ENCODE measurements at regions not wholly inside any gene's neighbourhood (a gene's known extent, or its start where the extent isn't known, plus 50 kb on each side); places are given as distances from the start of the nearest gene placed in this dataset.

DNA sequence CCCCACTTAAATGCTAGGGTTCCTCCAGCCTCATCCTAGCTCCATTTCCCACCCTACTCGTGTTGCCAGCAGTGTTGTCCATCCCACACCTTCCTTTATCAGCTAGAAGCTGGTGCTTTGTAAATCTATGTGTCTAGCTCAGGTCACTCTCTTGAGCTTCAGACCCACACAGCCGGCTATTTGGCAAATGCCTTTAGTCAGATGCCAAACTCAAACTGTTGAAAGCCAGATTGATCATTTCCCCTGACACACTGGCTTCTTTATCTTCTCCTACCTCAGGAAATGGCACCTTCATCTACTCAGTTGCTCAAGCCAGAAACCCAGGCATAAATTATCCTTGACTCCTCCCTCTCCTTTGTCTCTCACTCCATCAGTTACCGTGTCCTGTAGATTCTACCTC is 61.5 kb upstream of the TPM1 start:
- H3K4me1 Mint-ChIP-seq (ENCODE audit: low read depth): no peaks in the 10 kb centered on the region
- H3K27me3 Mint-ChIP-seq: peaks cover 30% of the 10 kb centered on the region

DNA sequence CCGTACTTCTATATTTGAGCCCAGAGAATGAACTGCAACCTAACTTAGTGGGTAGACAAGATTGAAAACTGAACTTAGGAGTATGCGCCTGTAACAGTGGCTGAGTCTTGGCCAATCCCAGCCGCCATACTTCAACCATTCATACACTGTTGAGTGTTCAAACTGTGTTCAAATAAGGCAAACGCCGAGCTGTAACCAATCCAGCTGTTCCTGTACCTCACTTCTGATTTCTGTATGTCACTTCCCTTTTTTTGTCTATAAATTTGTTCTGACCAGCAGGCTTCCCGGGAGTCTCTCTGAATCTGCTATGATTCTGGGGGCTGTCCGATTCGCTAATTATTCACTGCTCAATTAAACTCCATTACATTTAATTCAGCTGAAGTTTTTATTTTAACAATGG is 58.6 kb upstream of the TPM1 start:
- Mint-ChIP-seq H3K4me1 (ENCODE audit: low read depth) (no peaks in the 10 kb centered on the region), H3K9me3 (no peaks in the 10 kb centered on the region), H3K27me3 (peaks cover 30% of the 10 kb centered on the region), H3K36me3 (ENCODE audit: low read depth) (no peaks in the 10 kb centered on the region), H3K27ac (no peak overlapping the region), H3K4me3 (no peak overlapping the region)
- DNase-seq: no peak

More for the DNA sequence above, 61.5 kb upstream of the TPM1 start:
- Mint-ChIP-seq H3K9me3 (no peaks in the 10 kb centered on the region), H3K4me3 (no peak overlapping the region), H3K27ac (no peak overlapping the region), H3K36me3 (ENCODE audit: low read depth) (no peaks in the 10 kb centered on the region)
- DNase-seq: no peak

DNA sequence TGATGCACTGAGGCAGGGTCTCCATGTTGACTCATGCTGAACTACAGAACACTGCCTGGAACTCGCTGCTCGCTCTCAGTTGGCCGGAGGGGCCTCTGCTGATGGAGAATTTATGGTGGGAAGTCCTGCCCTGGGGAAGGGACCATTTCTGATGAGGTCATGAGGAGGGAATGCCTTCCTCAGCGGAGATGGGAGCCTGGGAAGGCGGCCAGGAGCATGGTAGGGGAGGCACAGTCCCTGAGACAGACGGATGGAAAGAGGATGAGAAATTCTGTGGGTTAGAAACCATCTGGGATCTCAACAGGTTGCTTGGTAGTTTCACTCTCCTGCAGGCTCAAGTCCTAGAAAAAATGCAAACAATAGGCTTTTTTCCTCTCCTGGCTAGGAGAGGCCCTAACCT is 56.8 kb upstream of the TPM1 start:
- H3K4me1 Mint-ChIP-seq (ENCODE audit: low read depth): no peaks in the 10 kb centered on the region
- H3K4me3 Mint-ChIP-seq: no peak overlapping the region
- DNase-seq: no peak
- H3K36me3 Mint-ChIP-seq (ENCODE audit: low read depth): no peaks in the 10 kb centered on the region
- H3K27ac Mint-ChIP-seq: no peak overlapping the region
- no peaks in the 10 kb centered on the region for H3K9me3 Mint-ChIP-seq
- peaks cover 35% of the 10 kb centered on the region for H3K27me3 Mint-ChIP-seq

DNA sequence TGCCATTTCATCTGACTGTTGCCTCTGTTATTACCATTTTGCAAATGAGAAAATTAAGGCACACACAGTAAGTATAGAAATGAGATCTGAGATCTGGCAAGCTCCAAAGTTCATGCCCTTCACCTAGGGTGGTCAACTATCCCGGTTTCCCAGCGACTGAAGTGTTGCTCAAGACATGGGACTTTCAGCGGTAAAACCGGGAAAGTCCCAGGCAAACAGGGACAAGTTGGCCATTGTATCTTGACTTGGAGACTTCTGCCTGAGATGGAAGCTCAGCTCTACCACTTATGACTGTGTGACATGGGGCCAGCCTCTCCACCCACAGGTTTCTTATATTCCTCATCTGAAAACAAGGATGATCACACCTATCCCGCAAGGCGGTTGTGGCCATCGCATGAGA is 55.6 kb upstream of the TPM1 start:
- Mint-ChIP-seq H3K27me3 (peaks cover 36% of the 10 kb centered on the region), H3K36me3 (ENCODE audit: low read depth) (no peaks in the 10 kb centered on the region), H3K4me1 (ENCODE audit: low read depth) (no peaks in the 10 kb centered on the region), H3K9me3 (no peaks in the 10 kb centered on the region), H3K4me3 (no peak overlapping the region), H3K27ac (no peak overlapping the region)
- no peak for DNase-seq

DNA sequence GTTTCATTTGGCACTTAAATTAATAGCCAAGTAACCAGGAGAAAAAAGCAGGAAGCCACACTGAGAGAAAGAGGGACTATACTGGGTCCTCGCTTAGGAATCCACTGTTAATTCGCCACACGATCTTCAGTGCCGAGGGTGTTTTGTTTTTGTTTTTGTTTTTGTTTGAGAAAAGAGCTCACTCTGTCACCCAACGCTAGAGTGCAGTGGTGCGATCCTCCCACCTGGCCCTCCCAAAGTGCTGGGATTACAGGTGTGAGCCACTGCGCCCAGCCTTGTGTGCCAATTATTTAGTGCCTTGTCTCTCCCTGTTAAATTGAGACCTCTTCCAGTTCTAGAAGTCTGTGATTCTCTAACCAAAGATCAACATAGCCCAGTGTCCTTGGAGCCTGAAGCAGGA is 53.8 kb upstream of the TPM1 start:
- Mint-ChIP-seq H3K27me3 (peaks cover 41% of the 10 kb centered on the region), H3K4me3 (no peak overlapping the region), H3K9me3 (no peaks in the 10 kb centered on the region), H3K36me3 (ENCODE audit: low read depth) (no peaks in the 10 kb centered on the region), H3K27ac (no peak overlapping the region), H3K4me1 (ENCODE audit: low read depth) (no peaks in the 10 kb centered on the region)
- no peak for DNase-seq

DNA sequence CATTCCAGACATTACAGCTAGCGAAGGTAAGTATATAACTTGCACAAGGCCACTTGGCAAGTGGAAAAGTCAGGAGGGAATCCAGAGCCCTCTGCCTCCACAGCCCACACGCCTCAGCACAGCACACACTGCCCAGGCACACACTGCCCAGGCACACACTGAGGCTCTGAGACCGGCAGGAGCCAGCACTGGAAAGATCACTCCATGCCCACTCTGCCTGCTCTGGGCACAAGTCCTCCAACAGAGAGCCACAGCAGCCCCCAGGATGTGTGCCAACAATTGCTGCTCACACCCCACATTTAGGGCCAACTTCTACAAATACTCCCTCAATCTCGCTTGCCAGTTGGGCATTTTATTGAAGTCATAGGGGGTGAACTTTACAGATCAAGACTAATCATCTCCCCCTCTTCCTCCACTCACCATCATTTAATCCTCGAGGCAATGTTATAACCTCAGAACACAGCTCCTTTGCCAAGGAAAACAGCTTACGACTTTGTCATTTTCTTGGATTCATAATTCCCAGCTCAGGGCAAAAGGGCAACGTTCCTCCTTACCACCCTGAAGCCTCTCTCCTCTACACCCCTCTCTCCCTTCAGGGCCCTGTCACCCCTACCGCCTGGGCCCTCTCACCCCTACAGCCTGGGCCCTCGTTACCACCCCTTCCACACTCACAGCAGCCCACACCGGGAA is 53.0 kb upstream of the TPM1 start:
- Mint-ChIP-seq H3K4me3 (no peak overlapping the region), H3K4me1 (ENCODE audit: low read depth) (no peaks in the 10 kb centered on the region), H3K9me3 (no peaks in the 10 kb centered on the region), H3K36me3 (ENCODE audit: low read depth) (no peaks in the 10 kb centered on the region), H3K27ac (no peak overlapping the region), H3K27me3 (peaks cover 36% of the 10 kb centered on the region)
- no peak for DNase-seq

DNA sequence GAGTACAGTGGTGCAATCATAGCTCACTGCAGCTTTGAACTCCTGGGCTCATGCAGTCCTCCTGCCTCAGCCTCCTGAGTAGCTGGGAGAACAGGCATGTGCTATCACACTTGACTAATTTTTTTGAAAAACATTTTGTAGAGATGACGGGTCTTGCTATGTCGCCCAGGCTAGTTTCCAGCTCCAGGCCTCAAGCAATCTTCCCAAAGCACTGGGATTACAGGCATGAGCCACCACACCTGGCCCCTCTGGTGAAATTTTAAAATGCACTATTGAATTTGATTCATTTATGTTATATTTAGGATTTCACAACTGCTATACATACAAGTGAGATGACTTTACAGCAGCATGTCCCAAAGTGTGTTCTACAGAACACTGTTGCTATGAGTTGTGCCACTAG is 50.8 kb upstream of the TPM1 start:
- Mint-ChIP-seq H3K9me3 (no peaks in the 10 kb centered on the region), H3K27me3 (peaks cover 22% of the 10 kb centered on the region), H3K4me1 (ENCODE audit: low read depth) (no peaks in the 10 kb centered on the region), H3K4me3 (no peak overlapping the region), H3K27ac (no peak overlapping the region), H3K36me3 (ENCODE audit: low read depth) (no peaks in the 10 kb centered on the region)
- DNase-seq: no peak

DNA sequence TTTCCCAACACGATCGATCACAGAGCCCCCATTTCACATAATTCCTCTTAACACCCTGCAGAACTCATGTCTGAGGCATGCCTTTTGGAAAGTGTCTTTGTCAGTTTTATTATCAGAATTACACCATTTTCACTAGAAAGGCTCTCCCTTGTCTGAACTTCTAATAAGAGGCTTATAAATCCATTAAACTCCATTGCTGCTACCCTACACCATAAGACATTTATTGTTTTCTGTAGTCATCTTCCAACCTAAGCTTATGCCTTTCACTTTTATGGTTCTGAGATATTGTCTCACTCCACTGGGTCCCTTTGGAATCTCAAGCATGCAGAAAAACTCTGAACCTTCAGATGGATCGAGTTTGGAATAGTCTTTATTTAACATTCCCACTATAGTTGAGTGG is 50.2 kb upstream of the TPM1 start:
- H3K4me1 Mint-ChIP-seq (ENCODE audit: low read depth): no peaks in the 10 kb centered on the region
- H3K27ac Mint-ChIP-seq: no peak overlapping the region
- no peak for DNase-seq
- no peak overlapping the region for H3K4me3 Mint-ChIP-seq
- H3K36me3 Mint-ChIP-seq (ENCODE audit: low read depth): no peaks in the 10 kb centered on the region
- H3K27me3 Mint-ChIP-seq: peaks cover 22% of the 10 kb centered on the region
- H3K9me3 Mint-ChIP-seq: no peaks in the 10 kb centered on the region

All from activated T-cell treated with anti-CD3 and anti-CD28 coated beads, Interleukin-2, amount 50 U/mL, for 24 hours (primary cell).